ENCODE measurements at regions not wholly inside any gene's neighbourhood (a gene's known extent, or its start where the extent isn't known, plus 50 kb on each side); places are given as distances from the start of the nearest gene placed in this dataset.
"Not testable (repeated sequence)": the region's sequence is repeated elsewhere in the genome, so short reads cannot be mapped to it uniquely, and the experiment has no call there.

DNA sequence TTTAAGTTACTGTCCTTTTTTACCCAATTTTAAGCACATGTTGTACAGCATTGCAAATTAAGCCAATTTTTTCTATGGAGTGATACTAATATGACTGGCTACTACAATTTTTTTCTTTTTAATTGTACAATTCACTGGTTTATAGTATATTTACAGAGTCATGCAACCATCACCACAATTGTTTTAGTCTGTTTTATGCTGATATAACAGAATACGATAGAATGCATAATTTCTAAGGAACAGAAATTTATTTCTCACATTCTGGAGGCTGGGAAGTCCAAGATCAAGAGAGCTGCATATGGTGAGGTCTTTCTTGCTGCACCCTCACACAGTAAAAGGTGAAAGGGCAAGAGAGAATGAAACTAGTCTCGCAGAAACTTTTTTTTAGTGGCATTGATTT, 125.3 kb downstream of the GLUD2 start:
- DNase-seq: no peak

- no peak for DNase-seq
Observed at GRCh38 chrX:121179972-121180371, 132.6 kb downstream of the GLUD2 start.

DNA sequence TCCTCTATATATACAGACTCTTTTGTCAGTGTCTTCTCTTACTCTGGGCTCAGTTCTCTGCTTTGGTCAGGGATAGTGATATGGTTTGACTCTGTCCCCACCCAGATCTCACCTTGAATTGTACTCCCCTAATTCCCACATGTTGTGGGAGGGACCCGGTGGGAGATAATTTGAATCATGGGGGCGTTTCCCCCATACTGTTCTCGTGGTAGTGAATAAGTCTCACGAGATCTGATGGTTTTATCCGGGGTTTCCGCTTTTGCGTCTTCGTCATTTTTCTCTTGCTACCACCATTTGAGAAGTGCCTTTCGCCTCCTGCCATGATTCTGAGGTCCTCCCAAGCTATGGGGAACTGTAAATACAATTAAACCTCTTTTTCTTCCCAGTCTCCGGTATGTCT, 144.4 kb downstream of the GLUD2 start:
- no peak for DNase-seq

- no peak for DNase-seq
Observed at GRCh38 chrX:121195719-121196118, 148.3 kb downstream of the GLUD2 start.

GRCh38 chrX:121196872-121197444, 149.5 kb downstream of the GLUD2 start:
- DNase-seq: not testable (repeated sequence)

DNA sequence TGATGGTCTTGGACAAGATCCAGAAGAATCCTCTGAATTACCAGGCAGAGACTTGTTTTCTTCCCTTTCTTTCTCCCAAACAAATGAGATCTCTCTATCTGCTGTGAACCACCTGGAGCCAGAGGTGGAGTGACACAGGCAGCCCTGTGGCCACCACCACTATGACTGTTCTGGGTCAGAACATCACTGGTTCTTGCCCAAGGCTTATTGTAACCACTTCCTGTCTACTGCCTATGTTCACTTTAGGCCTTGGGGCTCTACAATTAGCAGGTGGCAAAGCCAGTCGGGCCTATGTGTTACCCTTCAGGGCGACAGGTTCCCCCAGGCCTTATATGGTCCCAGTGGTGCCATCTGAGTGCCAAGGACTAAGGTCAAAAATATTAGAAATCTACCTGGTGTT, 161.2 kb downstream of the GLUD2 start:
- no peak for DNase-seq

DNA sequence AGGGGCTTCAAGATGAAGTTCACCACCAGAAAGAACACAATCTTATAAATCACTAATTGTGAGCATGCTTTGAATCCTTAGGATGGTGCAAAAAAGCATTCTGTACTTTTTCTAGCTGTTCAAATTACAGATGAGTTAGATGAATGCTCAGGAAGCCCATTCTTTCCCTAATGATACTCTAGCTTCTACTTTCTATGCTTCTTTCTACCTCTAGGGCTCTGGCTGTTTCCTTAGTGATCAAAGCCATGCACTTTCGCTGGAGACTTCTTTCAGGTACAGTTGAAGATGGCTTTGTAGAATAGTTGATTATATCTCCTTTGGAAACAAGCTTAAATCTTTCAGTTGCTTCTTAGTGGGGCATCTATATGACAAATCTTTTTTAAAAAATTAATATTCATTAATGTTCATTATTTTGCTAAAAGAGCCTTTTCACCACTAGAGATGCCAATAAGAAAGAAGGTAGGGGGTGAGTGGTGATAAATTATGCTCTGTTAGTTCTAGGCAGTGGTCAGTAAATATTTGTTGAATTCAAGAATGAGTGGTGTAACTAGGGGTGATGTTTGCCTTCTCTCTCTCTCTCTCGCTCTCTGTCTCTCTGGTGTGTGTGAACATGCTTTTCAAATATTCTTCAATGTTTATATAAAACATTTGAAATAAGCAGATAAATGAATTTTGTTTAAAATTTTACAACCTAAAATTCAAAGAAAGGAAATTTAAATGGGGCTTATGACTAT, 169.4 kb downstream of the GLUD2 start:
- DNase-seq: no peak

- no peak for DNase-seq
Observed at GRCh38 chrX:121221322-121221977, 174.0 kb downstream of the GLUD2 start.

GRCh38 chrX:121227888-121228287, 180.5 kb downstream of the GLUD2 start:
- no peak for DNase-seq

GRCh38 chrX:121231566-121232358, 184.4 kb downstream of the GLUD2 start:
- no peak for DNase-seq

DNA sequence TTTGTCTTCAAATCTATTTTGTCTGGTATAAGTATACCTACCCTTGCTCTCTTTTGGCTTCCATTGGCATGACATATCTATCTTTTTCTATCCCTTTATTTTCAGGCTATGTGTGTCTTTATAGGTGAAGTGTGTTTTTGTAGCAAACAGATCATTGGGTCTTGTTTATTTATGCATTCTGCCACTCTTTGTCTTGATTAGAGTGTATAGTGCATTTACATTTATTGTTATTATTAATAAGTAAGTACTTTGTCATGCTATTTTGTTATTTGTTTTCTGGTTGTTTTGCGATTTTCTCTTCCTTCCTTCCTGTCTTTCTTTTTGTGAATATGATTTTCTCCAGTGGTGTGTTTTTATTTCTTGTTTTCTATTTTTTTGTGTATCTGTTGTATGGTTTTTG, 188.6 kb downstream of the GLUD2 start:
- DNase-seq: no peak

- no peak for DNase-seq
Observed at GRCh38 chrX:121238093-121238492, 190.7 kb downstream of the GLUD2 start.

DNA sequence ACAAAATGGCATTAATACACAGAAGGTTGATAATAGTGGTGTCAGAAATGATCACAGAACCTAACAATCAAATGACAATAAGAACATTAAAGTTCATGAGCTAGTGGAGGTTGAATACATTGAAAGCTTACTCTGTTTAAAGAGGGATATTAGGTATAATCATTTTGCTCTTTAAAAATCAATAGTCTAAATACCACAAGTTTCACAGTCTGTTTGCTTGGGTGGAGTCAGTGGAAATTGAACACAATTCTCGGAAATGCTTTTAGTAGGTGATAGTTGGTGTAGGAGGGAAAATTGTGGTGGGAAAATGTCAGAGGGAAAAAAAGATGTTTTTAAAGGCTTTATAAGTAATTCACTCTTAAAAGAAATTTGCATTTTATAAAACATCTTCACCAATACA, 197.1 kb downstream of the GLUD2 start:
- no peak for DNase-seq

- no peak for DNase-seq
Observed at GRCh38 chrX:121245763-121246162, 198.4 kb downstream of the GLUD2 start.

DNA sequence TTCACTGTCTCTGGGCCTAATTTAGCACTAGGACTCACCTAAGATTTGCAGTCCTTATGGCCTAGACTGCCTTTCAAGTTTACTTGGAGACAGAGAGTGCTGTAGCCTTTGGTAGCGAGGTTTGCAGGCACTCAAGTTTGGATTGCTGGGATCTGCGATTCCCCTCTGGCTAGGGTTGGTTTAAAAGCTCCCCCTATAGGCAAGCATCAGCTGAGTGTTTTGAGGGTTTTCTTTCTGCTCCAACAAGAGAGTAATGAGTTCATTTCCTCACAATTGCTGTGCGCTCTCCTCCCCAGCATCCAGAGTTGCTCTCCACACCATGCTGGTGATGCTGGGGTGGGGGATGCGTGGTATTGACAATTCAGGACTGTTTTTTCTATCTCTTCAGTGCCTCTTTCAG, 206.9 kb downstream of the GLUD2 start:
- DNase-seq: no peak

DNA sequence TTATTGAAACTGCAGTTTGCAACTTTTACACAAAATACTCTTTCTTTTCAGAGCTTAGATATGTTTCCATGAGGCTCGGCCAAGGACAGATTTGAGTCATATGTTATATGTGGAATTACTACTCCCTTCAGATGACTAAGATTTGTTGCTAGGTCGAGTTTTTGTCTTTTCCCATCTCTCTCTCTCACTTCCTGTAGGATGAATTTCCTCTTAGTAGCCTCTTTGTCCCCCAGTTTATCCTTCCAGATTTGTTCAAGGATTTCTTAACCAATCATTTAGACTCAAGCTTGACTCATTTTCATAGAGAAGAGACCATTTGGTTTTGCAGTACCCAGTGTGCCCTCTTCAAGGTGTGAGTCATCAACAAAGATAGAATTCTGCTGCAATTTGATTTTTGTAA, 209.2 kb downstream of the GLUD2 start:
- DNase-seq: no peak

DNA sequence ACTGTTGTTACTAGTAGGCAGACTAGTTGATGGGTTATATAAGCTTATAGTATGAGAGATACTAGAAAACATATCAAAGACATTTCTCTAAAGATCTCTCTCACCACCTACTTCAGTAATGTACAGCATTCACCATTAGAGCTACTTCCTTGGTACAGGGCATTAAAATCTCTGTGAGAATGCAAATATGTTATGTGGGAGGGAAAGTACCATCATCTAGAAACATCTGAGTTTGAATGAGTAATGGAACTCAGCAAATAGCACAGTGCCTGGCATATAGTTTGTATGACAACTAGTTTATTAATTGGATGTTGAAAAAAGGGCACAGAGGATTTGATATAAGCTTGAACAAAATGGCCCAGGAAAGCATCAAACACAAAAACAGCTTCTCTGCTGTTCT, 211.1 kb downstream of the GLUD2 start:
- no peak for DNase-seq

DNA sequence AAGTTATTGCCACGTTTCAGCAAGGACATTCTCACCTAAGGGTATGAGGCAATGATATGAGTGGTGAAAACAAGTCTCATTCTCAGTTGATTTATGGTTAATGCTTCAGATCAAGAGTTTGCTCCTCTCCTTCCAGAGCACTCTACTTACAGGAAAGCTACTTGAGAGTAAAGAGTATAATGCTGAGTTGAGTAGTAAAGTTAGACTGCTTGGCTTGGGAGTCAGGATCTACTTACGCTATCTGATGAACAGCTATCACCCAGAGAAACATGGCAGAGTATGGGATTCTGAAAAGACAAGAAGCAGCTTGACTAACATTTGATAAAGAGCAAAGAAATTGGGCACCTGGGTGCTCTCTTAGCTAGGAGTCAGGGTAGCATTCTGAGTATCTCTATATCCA, 211.8 kb downstream of the GLUD2 start:
- DNase-seq: no peak

DNA sequence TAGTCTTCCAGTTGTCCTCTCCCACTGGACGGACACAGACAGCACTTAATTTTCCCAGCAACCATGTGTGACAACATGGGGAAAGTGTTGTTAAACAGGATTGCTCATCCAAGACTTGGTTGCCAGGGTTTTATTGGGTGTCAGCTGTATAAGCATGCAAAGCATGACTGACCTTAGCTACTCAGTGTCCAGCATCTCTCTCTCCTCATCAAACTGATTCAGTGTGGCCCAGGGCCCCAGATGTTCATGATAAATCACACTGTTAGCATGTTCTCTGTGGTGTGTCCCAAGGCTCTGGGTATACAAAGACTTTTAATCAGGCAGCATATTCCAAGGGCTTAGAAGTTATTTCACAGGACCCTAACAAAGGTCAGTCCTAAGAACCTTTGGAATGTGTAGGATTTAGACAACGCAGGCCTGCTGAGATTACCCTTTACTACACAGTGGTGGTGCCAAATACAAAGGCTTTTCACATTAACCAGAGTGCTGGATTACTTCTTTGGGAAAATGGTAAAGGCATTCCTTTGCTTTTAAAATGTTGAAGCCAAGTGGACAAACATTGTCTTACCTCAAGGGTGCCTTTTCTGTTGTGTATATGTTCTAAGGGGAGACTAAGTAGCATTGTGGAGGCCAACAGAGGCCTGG, 213.3 kb downstream of the GLUD2 start:
- DNase-seq: no peak

DNA sequence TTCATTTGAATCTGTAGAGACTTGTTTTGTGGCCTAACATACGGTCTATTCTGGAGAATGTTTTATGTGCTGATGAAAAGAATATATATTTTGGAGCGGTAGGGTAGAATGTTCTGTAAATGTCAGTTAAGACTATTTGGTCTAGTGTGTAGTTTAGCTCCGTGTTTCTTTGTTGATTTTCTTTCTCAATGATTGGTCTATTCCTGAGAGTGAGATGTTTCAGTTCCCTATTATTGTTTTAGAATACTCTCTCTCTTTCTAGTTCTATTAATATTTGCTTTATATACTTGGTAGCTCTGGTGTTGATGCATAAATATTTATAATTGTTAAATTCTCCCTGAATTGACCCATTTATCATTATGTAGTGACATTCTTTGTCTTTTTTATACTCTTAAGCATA, 236.5 kb downstream of the GLUD2 start:
- DNase-seq: no peak

- no peak for DNase-seq
Observed at GRCh38 chrX:121298499-121298898, 251.1 kb downstream of the GLUD2 start.

GRCh38 chrX:121301356-121301755, 253.9 kb downstream of the GLUD2 start:
- DNase-seq: no peak

- no peak for DNase-seq
Observed at GRCh38 chrX:121301822-121302221, 254.4 kb downstream of the GLUD2 start.

Data from GDM1 (cell line).